Stromal cell of bone marrow (primary cell): ENCODE measurements at regions not wholly inside any gene's neighbourhood (a gene's known extent, or its start where the extent isn't known, plus 50 kb on each side); places are given as distances from the start of the nearest gene placed in this dataset.

Experiments
- DNase-seq: peaks from one replicate; pipeline ENCODE4 v3.0.0-alpha.2; 2012; ENCODE audit warnings: low read depth

DNA sequence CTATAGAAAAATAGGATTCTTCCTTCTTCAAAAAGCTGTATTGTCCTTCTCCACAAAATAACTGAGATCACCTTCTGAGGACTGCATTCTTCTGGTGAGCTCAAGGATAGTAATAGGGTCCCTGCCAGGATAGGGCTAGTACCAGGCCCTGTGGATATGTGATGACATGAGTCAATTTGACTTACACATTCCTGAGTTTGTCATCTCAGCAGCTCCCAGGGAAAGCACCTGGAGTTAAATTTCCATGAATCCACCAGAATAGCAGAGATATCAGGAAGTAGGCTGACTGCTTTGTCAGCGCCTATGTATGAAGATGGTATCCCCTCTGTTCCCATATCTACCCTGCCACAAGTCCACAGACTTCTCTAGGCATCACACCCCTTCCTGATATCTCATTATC, 225.8 kb downstream of the PMP22 start:
- DNase-seq: no peak

DNA sequence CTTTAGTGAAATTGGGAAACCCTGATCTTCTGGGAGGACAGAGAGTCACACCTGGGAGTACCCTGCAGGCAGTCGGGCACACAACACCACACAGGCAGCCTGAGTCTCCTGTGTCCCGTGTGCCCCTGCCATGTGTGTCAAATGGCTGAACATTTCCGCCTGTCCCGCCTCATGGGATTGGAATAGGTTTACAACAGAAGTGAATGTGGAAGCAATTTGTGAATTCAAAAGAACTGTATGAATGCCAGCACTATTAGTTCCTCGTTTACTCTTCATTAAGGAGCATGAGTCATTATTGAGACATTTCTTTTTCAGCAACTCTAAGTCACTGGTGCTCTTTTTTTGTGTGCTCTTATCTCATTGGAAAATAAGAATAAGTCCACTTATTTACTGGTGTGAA, 226.5 kb downstream of the PMP22 start:
- DNase-seq: peak; percentile 4

DNA sequence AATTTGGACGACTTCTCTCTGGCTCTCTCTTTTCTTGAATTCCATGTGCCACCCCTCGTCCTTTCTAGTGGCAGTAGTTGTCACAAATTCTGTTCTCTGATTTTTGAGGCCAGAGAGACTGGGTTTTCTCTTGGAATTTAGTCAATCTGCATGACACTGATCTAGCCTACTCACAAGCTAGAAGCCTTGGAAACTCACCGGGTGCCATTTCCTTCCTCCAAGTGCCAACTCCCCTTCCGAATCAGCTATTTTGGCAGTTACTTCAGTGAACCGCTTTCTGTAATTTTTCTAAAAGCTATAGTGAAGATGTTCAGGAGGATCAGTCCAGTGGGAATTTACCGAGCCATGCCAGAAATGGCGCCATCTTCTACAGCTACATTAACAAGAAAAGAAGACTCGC, 228.9 kb downstream of the PMP22 start:
- no peak for DNase-seq

DNA sequence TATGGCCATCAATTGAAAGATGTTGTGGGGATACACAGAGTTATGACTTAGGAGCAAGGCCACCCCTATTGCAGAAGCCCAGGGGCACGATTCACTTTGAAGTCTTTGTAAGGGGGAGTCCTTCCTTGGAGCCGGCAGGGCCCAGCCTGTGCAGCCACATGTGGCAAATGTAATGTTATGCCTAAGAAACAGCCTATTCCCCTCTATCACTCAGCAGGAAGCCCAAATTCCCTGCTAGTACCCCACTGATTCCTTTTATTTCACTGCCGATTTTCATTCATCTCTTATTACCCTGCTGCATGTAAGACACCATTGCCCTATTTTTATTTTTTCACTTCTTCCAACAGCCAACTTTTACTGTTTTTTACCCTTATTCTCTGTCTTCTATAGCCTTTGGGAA, 233.2 kb downstream of the PMP22 start:
- DNase-seq: no peak

DNA sequence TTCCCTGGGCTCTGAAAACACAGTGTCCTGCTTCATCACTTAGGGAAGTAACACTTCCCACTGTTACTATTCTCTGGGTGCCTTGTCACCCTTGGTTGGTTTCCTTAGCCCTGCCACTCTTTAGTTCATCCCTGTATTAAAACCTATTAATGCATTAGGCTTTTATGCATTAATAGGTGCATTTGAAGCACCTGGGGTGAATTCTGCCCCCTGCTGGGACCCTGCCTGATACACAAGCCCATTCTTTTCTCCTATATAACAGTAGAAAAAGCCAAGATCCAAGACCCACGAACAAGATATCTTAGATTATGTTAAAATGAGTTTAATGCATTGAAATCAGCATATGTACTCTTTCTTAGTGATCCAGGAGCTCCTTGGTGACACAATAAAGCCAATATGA, 235.7 kb downstream of the PMP22 start:
- DNase-seq: no peak

DNA sequence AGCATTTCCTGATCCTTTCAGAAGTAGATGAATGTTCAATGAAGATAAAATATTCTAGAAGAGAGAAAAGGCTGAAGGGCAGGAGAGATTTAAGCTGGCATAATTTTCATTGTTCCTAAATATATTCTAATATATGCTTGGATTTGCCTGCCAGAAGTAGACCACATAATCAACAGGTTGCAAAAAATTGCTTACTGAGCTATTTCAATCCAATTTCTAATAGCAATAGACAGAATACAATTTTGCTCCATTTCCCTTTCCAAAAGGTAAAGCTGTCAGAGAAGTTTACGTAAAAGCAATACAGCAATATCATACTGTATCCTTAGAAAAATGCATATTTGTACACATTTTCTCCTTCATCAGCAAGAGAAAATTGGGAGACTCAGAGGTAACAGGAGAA, 237.3 kb downstream of the PMP22 start:
- no peak for DNase-seq

DNA sequence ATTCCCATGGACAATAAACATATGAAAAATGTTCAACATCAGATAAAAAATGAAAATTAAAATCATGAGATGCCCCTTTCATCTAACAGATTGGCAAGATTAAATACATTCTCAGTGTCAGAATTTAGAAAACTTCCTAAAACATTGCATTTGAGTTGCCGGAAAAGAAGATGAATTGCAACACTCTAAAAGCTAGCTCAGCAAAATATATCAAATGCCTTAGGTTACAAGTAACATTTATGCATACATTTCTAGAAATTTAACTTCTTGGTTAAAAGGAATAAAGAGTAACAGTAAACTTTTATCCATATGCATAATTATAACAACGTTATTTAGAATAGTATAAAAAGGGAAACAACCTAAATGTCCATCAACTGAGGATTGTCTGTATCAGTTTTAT, 239.0 kb downstream of the PMP22 start:
- DNase-seq: no peak

DNA sequence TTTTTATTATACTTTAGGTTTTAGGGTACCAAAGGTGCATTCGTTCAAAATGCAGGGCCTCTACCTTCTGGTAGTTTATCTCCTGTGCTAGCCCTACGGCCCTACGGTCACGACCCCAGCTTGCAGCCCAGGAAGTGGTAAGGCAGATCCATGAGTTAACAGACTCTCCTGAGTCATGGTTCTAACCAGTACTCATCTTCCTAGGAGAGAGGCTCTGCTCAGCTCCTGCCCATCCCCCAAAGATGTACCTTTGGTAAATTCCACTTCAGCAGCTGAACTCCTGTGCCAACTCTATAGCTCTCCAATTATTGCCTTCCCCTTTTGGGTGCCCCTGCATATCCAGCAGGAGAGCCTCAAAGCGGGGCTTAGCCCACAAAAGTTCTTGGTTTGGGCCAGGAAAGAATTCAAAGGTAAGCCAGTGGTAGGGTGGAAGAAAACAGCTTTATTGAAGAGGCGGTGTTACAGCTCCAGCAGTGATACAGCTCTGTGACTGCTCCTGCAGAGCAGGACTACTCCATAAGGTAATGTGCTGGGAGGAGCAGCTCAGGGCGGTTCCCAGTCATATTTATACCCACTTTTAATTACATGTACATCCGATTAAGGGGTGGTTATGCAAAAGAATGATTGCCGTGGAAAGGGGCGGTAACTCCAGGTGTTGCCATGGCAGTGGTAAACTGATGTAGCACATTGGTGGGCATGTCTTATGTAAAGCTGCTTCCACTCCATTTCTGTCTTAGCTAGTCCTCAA, 241.4 kb downstream of the PMP22 start:
- DNase-seq: no peak

DNA sequence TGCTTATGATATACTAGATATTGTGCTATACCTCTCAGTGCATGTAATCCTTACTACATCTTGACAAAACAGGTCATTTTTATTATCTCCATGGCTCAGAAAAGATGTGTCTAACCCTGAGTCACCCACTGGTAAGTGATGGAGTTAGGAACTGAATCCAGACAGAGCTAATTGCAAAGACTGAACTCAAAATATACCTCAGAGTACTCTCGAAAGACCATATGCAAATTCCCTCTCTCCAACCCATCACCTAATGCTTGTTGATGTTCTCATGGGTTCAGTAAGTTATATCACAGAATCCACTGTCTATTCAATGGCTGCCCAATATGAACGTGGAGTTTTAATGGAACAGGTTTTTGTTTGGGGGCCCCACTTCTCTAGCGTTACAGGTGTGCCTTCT, 246.0 kb downstream of the PMP22 start:
- no peak for DNase-seq

DNA sequence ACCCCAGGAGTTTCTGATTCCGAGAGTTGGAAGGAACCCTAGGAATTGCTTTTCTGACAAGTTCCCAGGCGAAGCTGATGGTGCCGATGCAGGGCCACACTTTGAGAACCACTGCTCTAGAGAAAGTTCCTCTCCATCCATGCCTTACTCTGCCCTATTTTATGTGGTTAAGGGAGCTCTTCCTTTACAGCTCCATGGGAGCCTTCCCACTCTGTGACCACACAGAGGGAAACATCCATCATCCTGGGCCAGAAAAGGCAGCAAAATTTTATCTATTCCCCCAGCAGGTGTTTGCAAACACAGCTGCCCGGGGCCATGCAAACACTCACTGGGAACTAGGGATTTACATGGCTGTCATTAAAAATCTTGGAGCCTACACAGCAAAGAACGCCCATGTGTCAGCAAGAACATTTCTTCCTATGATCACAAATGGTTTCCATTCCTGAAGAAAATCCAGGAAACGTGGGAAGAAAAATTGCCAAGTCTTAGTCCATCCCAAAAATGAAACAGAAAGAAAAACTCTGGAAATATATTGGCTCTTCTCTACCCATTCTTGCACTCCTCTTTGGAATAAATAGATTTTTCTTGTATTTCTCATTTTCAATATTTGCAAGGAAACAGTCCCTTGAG, 252.7 kb downstream of the PMP22 start:
- DNase-seq: no peak

DNA sequence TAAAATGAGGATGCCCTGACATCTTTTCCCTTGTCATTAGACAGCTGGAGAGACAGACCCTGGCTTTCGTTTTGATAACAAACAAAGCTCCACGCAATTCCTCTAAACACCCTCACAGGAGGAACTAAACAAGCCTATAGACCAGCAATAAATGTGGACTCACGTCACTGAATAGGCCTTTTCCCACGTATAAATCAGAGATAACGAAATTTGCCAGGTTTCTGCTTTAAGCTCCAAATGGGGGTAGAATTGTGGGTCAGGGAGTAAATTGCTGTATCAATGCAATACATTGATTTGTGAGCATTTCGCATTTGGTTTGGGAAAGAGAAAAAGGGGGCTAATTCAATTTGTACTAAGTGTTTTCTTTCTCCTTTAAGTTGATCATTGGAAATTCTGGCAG, 256.0 kb downstream of the PMP22 start:
- DNase-seq: no peak

DNA sequence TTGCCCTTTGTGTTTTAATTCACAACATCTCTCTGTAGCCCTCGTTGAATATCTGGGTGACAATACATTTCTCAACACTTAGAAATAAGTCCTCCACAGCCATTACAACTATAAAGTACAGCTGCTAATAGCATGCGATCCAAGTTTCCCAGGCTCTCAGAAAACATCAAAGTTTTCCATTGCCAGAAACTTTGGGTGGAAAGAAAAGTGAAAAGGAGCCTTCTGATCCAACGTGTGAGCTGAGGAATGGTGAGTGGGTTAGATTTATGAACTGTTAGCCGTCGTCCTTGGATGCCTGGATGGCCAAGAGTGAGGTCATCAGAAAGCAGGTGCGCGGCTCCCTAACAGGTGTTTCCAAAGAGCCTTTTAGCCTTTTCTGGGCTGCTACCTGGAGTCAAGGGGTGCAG, 258.0 kb downstream of the PMP22 start:
- DNase-seq: no peak

DNA sequence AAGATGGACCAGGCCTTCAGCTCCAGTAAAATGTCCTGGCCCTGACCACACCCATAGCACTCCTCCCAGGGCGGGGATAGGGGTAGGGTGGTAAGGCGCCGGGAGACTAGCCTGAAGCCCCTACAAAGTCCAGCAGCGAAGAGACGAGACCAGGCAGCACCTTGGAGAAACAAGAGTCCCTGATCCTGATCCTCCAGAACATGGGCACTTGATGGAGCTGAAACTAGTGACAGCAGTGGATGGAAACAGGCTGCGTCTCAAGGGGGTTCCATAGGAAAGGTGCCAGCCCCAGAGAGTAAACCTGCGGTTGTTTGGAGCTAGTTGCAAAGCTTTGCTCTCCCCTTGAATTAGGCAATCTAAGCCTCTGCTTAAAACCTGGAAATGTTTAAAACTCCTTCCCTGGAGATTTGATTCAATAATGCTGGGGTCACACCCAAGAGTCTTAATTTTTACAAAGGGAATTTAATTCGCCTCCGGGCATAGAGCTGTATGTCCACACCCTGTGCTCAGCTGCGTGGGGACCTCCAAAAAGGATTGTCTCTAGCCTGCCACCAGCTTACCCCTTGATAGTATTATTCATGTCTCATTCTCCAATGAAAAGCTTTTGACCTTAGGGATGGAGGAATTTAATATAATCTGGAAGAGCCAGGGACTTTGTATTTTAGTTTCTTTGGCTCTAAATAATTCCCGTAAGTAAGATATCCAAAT, 258.6 kb downstream of the PMP22 start:
- DNase-seq: no peak

DNA sequence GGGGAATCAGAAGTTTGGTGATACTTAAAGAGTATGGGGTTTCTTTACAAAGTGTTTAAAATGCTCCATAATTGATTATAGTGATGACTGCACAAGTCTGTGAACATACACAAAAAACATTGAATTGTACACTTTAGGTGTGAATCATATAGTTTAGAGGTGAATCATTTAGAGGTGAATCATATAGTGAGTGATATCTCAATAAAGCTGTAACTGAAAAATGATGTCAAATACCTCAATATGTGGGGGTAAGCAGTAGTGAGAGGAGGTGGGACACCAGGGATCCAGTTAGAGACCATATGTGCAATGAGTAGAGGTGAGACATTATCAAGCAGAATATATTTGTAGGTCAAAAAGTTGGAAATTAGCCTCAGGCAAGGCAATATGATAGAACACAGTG, 264.5 kb downstream of the PMP22 start:
- DNase-seq: no peak

DNA sequence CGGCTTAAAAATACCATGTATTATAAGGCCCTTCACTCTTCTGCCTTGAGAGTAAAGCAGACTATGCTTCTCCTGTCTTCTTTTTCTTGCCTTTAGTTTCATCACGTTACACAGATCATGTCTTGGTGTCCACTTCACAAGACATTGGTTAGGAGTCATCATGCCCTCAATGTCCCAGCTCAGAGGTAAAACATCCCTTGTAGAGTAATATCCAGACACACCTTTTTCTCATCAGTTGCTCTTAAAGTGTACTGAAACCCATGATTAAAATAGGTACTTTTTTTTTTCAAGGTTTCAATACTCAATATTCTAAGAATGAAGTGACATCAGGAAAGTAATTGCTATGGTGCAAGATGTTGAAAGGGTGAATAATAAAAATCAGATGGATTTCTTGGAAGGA, 267.8 kb downstream of the PMP22 start:
- no peak for DNase-seq

DNA sequence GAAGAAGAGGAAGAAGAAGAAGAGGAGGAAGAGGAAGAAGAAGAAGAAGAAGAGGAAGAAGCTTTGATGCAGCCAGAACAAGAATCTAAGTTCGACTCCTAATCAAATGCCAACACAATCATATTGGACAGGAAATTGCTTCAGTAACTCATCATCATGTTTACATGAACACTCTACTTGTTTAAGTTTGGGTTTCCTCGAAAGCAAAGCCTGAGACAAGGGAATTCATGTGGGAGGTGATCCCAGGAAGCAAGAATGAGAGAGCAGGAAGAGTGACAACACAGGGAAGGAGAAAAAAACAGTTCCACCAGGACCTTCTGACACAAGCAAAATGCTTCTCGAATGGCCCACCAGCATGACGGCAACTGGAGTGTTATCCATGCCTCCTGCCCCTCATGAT, 279.0 kb downstream of the PMP22 start:
- no peak for DNase-seq

DNA sequence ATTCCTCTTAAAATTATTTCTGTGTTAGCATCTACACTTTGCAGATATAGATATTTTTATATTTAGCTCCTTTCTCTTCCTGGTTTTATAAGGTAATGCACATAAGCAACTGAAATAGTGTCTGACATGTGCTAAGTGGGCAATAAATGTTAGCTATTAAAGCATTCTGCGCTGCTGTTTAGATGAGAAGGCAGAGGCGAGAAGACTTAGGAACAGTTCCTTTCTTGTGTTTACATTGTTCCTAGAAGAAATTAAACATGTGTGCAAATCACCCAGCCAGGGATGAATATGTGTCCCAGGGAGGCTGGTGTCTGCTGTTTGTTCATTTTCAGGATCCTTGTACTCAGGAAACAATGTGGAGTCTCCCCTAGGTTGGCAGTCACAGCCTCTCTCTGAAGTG, 292.3 kb downstream of the PMP22 start:
- no peak for DNase-seq

DNA sequence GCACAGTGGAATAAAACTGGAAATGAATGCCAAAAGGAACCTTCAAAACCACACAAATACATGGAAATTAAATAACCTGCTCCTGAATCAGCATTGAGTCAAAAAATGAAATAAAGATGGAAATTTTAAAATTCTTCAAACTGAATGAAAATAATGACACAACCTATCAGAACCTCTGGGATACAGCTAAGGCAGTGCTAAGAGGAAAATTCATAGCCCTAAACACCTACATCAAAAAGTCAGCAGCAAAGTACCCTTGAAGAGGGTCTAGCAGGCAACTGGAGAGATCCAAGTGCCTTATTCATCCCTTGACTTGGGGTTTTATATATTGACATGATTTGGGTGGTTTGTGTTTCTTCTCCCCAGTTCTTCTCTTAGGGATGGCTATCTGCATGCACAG, 294.1 kb downstream of the PMP22 start:
- no peak for DNase-seq

DNA sequence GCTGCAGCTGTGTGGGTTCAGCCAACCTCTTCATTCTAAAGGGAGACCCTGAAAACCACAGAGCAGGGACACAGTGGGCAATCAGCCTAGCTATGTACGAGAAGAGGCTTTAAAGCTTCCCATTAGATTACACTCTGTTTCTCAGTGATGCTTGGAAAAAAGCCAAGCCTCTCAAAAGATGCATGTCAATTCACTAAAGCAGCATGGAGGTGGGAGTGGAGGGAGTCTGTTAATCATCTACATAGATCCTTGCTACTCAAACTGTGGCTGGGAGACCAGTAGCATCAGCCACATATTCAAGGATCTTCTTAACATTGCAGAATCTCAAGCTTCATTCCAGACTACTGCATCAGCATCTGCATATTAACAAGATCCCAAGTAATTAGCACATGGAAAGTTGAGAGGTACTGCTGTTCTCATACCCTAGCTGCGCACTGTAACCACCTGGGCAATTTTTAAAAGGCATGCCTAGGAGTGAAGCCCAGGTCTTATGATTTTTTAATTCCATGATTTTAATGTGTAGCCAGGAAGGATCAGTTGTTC, 305.9 kb downstream of the PMP22 start:
- no peak for DNase-seq

DNA sequence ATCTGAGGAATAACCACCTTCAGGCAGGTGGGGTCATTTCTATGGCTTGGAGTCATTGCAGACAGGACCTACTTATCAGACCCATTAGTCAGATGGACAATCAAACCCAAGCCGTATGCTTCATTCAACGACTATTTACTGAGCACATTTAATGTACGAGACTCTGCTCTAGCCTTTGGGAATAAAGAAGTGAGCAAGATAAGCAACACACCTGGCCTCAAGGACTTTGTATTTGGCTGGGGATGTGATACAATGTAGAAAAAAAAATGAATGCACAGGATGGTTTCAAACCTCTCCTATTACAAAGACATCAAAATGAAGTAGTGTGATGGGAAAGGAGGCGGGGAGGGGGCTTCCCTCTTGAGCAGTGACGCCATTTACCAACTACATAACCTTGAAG, 311.7 kb downstream of the PMP22 start:
- DNase-seq: no peak

DNA sequence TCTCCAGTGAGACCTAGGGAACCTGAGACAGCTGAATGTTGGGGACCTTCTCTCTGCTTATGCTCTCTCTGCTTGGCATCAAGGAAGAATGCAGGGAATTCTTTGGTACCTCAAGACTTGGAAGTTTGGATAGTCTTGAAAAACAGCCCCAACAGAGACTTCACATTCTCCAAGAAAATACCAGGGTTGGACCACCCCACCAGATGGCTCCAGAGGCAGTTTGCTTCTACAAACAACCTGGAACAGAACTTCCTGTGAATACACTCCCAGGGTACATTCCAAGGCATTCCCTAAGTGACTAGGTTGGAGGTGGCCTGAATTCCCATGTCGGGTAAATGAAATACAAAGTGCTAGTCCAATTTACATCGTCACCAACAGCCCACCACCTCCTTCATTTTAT, 314.4 kb downstream of the PMP22 start:
- DNase-seq: no peak

DNA sequence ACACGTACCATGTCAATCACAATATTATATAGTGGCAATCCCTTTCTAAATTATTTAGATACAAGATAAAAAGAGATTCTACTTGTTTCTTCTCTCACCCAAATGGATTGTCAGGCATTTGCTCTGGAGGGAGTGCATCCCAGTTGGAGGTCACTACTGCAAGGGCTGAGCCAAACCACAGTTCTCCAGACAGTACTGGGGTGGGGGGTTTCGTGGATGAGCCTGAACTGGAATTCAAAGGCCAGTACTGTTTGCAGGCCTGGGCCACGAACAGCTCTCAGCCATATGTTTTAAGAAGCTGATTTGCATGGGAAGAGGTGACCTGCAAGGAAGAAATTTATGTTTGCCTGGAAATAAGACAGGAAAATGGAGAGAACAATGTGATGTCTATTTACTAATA, 314.9 kb downstream of the PMP22 start:
- DNase-seq: no peak

DNA sequence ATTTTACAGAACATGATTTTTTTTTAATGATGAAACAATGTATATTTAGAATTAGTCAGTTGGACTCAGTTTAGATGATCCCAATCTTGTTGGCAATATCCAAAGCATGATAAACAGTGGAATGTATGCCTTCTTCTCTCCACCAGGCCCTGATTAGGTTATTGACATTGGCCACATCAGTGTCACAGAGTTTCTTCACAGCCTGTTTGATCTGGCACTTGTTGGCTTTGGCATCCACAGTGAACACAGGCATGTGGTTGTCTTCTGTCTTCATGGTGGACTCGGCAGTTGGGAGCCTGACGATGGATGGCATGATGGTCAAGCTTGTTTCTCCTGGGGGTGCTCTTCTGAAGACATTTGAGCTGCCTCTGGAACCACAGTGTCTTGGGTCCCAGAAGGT, 317.5 kb downstream of the PMP22 start:
- no peak for DNase-seq
